K562 (cell line): ENCODE measurements at regions not wholly inside any gene's neighbourhood (a gene's known extent, or its start where the extent isn't known, plus 50 kb on each side); places are given as distances from the start of the nearest gene placed in this dataset.

Experiments
- CCNT2 ChIP-seq: IDR thresholded peaks from 2 replicates; pipeline ENCODE4 v1.6.1; 2011; ENCODE audit warnings: borderline replicate concordance, low read depth, mild to moderate bottlenecking, moderate library complexity, mixed read lengths, low read length; ENCODE audit not compliant: insufficient read length; ENCODE audit errors: extremely low read depth
- CTCF ChIP-seq, 3 experiments: IDR thresholded peaks in 2 of 3; conservative IDR thresholded peaks in 1 of 3; 2 replicates each; pipeline ENCODE4 v1.5.1; 2011 to 2012; ENCODE audit warnings: low read length in 3 of 3, mild to moderate bottlenecking in 3 of 3, control low read depth in 2 of 3, improper control_type of control experiment in 1 of 3, inconsistent platforms in 1 of 3, low read depth in 1 of 3, mixed read lengths in 1 of 3, moderate library complexity in 1 of 3; ENCODE audit not compliant: insufficient read depth in 2 of 3
- DLX4 ChIP-seq: fragments of 250-450 bp; sonication (Bioruptor Pico); IDR thresholded peaks from 2 replicates; pipeline ENCODE4 v1.6.1; 2021; ENCODE audit warnings: mild to moderate bottlenecking
- ELF4 ChIP-seq: fragments of 450-650 bp; formaldehyde crosslinking; IDR thresholded peaks from 2 replicates; pipeline ENCODE4 v1.4.0; 2022; ENCODE audit warnings: missing genetic modification characterization
- EP300 ChIP-seq: IDR thresholded peaks from 2 replicates; pipeline ENCODE4 v1.6.1; 2012; ENCODE audit warnings: low read length, improper control_type of control experiment
- HDAC2 ChIP-seq: fragments of 450-650 bp; IDR thresholded peaks from 2 replicates; pipeline ENCODE4 v1.6.1; 2016; ENCODE audit warnings: mild to moderate bottlenecking
- KDM2B ChIP-seq: fragments of 250-450 bp; sonication (Bioruptor Pico); IDR thresholded peaks from 2 replicates; pipeline ENCODE4 v1.8.0; 2021; ENCODE audit warnings: mild to moderate bottlenecking, moderate library complexity
- KLF10 ChIP-seq: fragments of 250-450 bp; sonication (Bioruptor Pico); IDR thresholded peaks from 2 replicates; pipeline ENCODE4 v1.6.1; 2021; ENCODE audit warnings: matching md5 sums
- NEUROD1 ChIP-seq: fragments of 150-350 bp; IDR thresholded peaks from 2 replicates; pipeline ENCODE4 v1.6.1; 2014; ENCODE audit warnings: borderline replicate concordance, low read length, low read depth; ENCODE audit not compliant: partially characterized antibody
- NKRF ChIP-seq: fragments of 450-650 bp; IDR thresholded peaks from 2 replicates; pipeline ENCODE4 v1.6.1; 2016; ENCODE audit warnings: borderline replicate concordance
- PCBP2 ChIP-seq: fragments of 200-400 bp; formaldehyde crosslinking; IDR thresholded peaks from 2 replicates; pipeline ENCODE4 v1.6.1; 2018; ENCODE audit warnings: low read length, low read depth, mild to moderate bottlenecking, moderate library complexity; ENCODE audit not compliant: poor library complexity, severe bottlenecking
- PHF21A ChIP-seq: fragments of 450-650 bp; IDR thresholded peaks from 2 replicates; pipeline ENCODE4 v1.6.1; 2017; ENCODE audit warnings: low read depth, borderline replicate concordance
- RNF2 ChIP-seq: sonication (generic); IDR thresholded peaks from 2 replicates; pipeline ENCODE4 v1.6.1; 2016
- SOX6 ChIP-seq: fragments of 450-650 bp; IDR thresholded peaks from 2 replicates; pipeline ENCODE4 v1.6.1; 2014; ENCODE audit warnings: mild to moderate bottlenecking
- SREBF2 ChIP-seq: sonication (generic); formaldehyde crosslinking; IDR thresholded peaks from 2 replicates; pipeline ENCODE4 v1.4.0; 2020; ENCODE audit warnings: mild to moderate bottlenecking, missing genetic modification reagents
- TEAD2 ChIP-seq: fragments of 450-650 bp; IDR thresholded peaks from 2 replicates; pipeline ENCODE4 v1.6.1; 2016; ENCODE audit warnings: missing genetic modification characterization, control low read depth, missing compliant biosample characterization
- ZBTB33 ChIP-seq: sonication (generic); formaldehyde crosslinking; IDR thresholded peaks from 2 replicates; pipeline ENCODE4 v1.8.1; 2023; ENCODE audit warnings: mild to moderate bottlenecking, missing genetic modification reagents
- ZBTB34 ChIP-seq: fragments of 250-450 bp; sonication (Bioruptor Pico); IDR thresholded peaks from 2 replicates; pipeline ENCODE4 v1.8.0; 2021; ENCODE audit warnings: mild to moderate bottlenecking, moderate library complexity
- ZNF174 ChIP-seq: fragments of 250-450 bp; sonication (Bioruptor Pico); IDR thresholded peaks from 2 replicates; pipeline ENCODE4 v1.4.0; 2020; ENCODE audit warnings: mild to moderate bottlenecking
- ZNF561 ChIP-seq: fragments of 450-650 bp; formaldehyde crosslinking; conservative IDR thresholded peaks from 2 replicates; pipeline ENCODE4 v1.4.0; 2020; ENCODE audit warnings: mild to moderate bottlenecking, moderate library complexity
- ZNF830 ChIP-seq: fragments of 250-450 bp; sonication (Bioruptor Pico); IDR thresholded peaks from 2 replicates; pipeline ENCODE4 v1.5.0; 2021; ENCODE audit warnings: mild to moderate bottlenecking

GRCh38 chr16:85561248-85562092 lies 51.7 kb upstream of the GSE1 start (continued):
- TF ChIP-seq NKRF (no peak), SOX6 (peak; percentile 67), CTCF (IDR thresholded peaks at IDR 0.05 in 2 of 3, conservative IDR thresholded peaks at IDR 0.05 in 1 of 3; ENCODE audit: insufficient read depth in 2 of 3, low read depth in 1 of 3, low read length in 3 of 3) (0 out of 6 replicates have a peak, but pooled peaks of 2 of the 3 experiments have one; percentile 3 to 12), DLX4 (CRISPR knock-in tag) (no peak), NEUROD1 (peak; percentile 76), KLF10 (no peak), HDAC2 (peak; percentile 66; the same call in 1 of the 2 replicates), EP300 (peak; percentile 94), TEAD2 (tag) (no peak; the same call in 1 of the 2 replicates), CCNT2 (peak; percentile 87), ZNF174 (no peak), ZBTB34 (CRISPR knock-in tag) (no peak), ELF4 (CRISPR knock-in tag) (no peak), PCBP2 (no peak), RNF2 (no peak), ZNF561 (CRISPR knock-in tag) (no peak), ZNF830 (no peak), PHF21A (no peak), ZBTB33 (CRISPR knock-in tag) (no peak), KDM2B (CRISPR knock-in tag) (no peak), SREBF2 (CRISPR knock-in tag) (no peak)
